Amniotic epithelial cell (primary cell): ENCODE measurements at regions not wholly inside any gene's neighbourhood (a gene's known extent, or its start where the extent isn't known, plus 50 kb on each side); places are given as distances from the start of the nearest gene placed in this dataset.
A peak's percentile ranks its signal among the peaks of the same experiment; 100 is the strongest.

Source experiments
- DNase-seq: peaks from one replicate; pipeline ENCODE4 v3.0.0-alpha.2; 2010; ENCODE audit warnings: low read depth

GRCh38 chr16:80418517-80419355 is 122.1 kb upstream of the DYNLRB2 start:
- DNase-seq = no peak

- no peak for DNase-seq
Measured at GRCh38 chr16:80417706-80418271, 123.0 kb upstream of the DYNLRB2 start.

GRCh38 chr16:80408014-80408413 is 132.8 kb upstream of the DYNLRB2 start:
- DNase-seq = no peak

GRCh38 chr16:80407265-80407987 is 133.4 kb upstream of the DYNLRB2 start:
- no peak for DNase-seq

GRCh38 chr16:80404847-80405246 is 135.9 kb upstream of the DYNLRB2 start:
- DNase-seq = no peak

GRCh38 chr16:80403894-80404293 is 136.9 kb upstream of the DYNLRB2 start:
- DNase-seq = no peak

GRCh38 chr16:80390871-80391489 is 149.8 kb upstream of the DYNLRB2 start:
- DNase-seq = no peak

GRCh38 chr16:80390046-80390445 is 150.7 kb upstream of the DYNLRB2 start:
- DNase-seq = no peak

GRCh38 chr16:80389338-80389737 is 151.5 kb upstream of the DYNLRB2 start:
- DNase-seq = no peak

- no peak for DNase-seq
Measured at GRCh38 chr16:80387318-80387921, 153.4 kb upstream of the DYNLRB2 start.

- DNase-seq = no peak
Measured at GRCh38 chr16:80384862-80385261, 155.9 kb upstream of the DYNLRB2 start.

- no peak for DNase-seq
Measured at GRCh38 chr16:80380514-80380913, 160.3 kb upstream of the DYNLRB2 start.

GRCh38 chr16:80377096-80377956 is 163.5 kb upstream of the DYNLRB2 start:
- no peak for DNase-seq

GRCh38 chr16:80375973-80376372 is 164.8 kb upstream of the DYNLRB2 start:
- DNase-seq = no peak

GRCh38 chr16:80375513-80375912 is 165.3 kb upstream of the DYNLRB2 start:
- no peak for DNase-seq

GRCh38 chr16:80372341-80372740 is 168.5 kb upstream of the DYNLRB2 start:
- no peak for DNase-seq

- peak; percentile 47 for DNase-seq
Measured at GRCh38 chr16:80369138-80369958, 171.4 kb upstream of the DYNLRB2 start.

- no peak for DNase-seq
Measured at GRCh38 chr16:80367037-80367658, 173.6 kb upstream of the DYNLRB2 start.

GRCh38 chr16:80366023-80366422 is 174.8 kb upstream of the DYNLRB2 start:
- DNase-seq = no peak

GRCh38 chr16:80362816-80363215 is 178.0 kb upstream of the DYNLRB2 start:
- DNase-seq = no peak
